NCI-H82 (cell line): ENCODE measurements at regions not wholly inside any gene's neighbourhood (a gene's known extent, or its start where the extent isn't known, plus 50 kb on each side); places are given as distances from the start of the nearest gene placed in this dataset.
"Not testable (repeated sequence)": the region's sequence is repeated elsewhere in the genome, so short reads cannot be mapped to it uniquely, and the experiment has no call there.

Source experiments
- DNase-seq: peaks from one replicate; lab custom pipeline; 2025; lab: John Stamatoyannopoulos, UW

- no peak for DNase-seq
Measured at GRCh38 chr1:104163912-104164476, 414.3 kb downstream of the AMY1C start.

GRCh38 chr1:104172243-104172681, 422.6 kb downstream of the AMY1C start:
- DNase-seq, result no peak

GRCh38 chr1:104182251-104182650, 432.6 kb downstream of the AMY1C start:
- DNase-seq, result peak; percentile 27

- DNase-seq, result peak; percentile 17
Measured at GRCh38 chr1:104189207-104189606, 439.5 kb downstream of the AMY1C start.

- no peak for DNase-seq
Measured at GRCh38 chr1:104190821-104191220, 441.1 kb downstream of the AMY1C start.

GRCh38 chr1:104195395-104195794, 445.7 kb downstream of the AMY1C start:
- DNase-seq, result peak; percentile 26

- peak; percentile 89 for DNase-seq
Measured at GRCh38 chr1:104196136-104196535, 446.4 kb downstream of the AMY1C start.

- DNase-seq, result no peak
Measured at GRCh38 chr1:104197516-104197915, 447.8 kb downstream of the AMY1C start.

- no peak for DNase-seq
Measured at GRCh38 chr1:104212239-104212638, 462.5 kb downstream of the AMY1C start.

GRCh38 chr1:104217395-104217986, 467.8 kb downstream of the AMY1C start:
- DNase-seq, result not testable (repeated sequence)

- no peak for DNase-seq
Measured at GRCh38 chr1:104229860-104230259, 480.2 kb downstream of the AMY1C start.

- DNase-seq, result no peak
Measured at GRCh38 chr1:104231676-104232075, 482.0 kb downstream of the AMY1C start.

GRCh38 chr1:104235141-104235540, 485.4 kb downstream of the AMY1C start:
- no peak for DNase-seq

GRCh38 chr1:104238991-104239390, 489.3 kb downstream of the AMY1C start:
- no peak for DNase-seq

- no peak for DNase-seq
Measured at GRCh38 chr1:104248385-104248784, 498.7 kb downstream of the AMY1C start.

- no peak for DNase-seq
Measured at GRCh38 chr1:104259481-104259880, 509.8 kb downstream of the AMY1C start.

- DNase-seq, result not testable (repeated sequence)
Measured at GRCh38 chr1:104263110-104263509, 513.4 kb downstream of the AMY1C start.

GRCh38 chr1:104264521-104264920, 514.8 kb downstream of the AMY1C start:
- DNase-seq, result no peak

- no peak for DNase-seq
Measured at GRCh38 chr1:104265163-104265562, 515.5 kb downstream of the AMY1C start.

- no peak for DNase-seq
Measured at GRCh38 chr1:104266612-104267011, 516.9 kb downstream of the AMY1C start.

GRCh38 chr1:104288322-104288721, 538.6 kb downstream of the AMY1C start:
- not testable (repeated sequence) for DNase-seq

GRCh38 chr1:104291156-104291555, 541.5 kb downstream of the AMY1C start:
- no peak for DNase-seq

GRCh38 chr1:104294259-104294658, 544.6 kb downstream of the AMY1C start:
- DNase-seq, result peak; percentile 83

GRCh38 chr1:104295511-104295910, 545.8 kb downstream of the AMY1C start:
- no peak for DNase-seq
